ENCODE measurements at regions not wholly inside any gene's neighbourhood (a gene's known extent, or its start where the extent isn't known, plus 50 kb on each side); places are given as distances from the start of the nearest gene placed in this dataset.

DNA sequence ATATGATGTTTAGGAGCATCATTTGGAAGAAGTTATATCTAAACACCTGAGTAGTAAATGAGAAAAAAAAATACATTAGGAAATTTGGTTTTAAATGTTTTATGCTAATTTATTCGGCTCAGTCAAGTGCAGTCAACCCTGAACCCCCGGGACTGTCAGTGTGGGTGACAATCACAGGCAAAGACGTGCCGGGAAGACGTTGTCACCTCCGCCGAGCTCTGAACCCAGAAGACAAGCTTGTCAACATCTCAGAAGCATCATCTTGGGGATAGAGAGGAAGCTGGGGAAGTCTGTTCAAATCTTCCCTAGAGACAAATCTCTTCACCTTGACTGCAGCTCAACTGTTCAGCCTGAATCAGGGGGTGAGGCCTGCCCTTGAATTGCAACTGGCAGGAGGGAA is 159.7 kb downstream of the RBFOX3 start:
- TF ChIP-seq, protein P1, sequence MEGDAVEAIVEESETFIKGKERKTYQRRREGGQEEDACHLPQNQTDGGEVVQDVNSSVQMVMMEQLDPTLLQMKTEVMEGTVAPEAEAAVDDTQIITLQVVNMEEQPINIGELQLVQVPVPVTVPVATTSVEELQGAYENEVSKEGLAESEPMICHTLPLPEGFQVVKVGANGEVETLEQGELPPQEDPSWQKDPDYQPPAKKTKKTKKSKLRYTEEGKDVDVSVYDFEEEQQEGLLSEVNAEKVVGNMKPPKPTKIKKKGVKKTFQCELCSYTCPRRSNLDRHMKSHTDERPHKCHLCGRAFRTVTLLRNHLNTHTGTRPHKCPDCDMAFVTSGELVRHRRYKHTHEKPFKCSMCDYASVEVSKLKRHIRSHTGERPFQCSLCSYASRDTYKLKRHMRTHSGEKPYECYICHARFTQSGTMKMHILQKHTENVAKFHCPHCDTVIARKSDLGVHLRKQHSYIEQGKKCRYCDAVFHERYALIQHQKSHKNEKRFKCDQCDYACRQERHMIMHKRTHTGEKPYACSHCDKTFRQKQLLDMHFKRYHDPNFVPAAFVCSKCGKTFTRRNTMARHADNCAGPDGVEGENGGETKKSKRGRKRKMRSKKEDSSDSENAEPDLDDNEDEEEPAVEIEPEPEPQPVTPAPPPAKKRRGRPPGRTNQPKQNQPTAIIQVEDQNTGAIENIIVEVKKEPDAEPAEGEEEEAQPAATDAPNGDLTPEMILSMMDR (IDR thresholded peaks at IDR 0.05; ENCODE audit: insufficient read depth, low read length, poor library complexity, severe bottlenecking), result no peak
- TF ChIP-seq EZH2phosphoT487 (conservative IDR thresholded peaks at IDR 0.05; ENCODE audit: low read length), result no peak

Data from SU-DHL-6 (cell line).